Muscle layer of duodenum (tissue), 2 donors: ENCODE measurements at regions not wholly inside any gene's neighbourhood (a gene's known extent, or its start where the extent isn't known, plus 50 kb on each side); places are given as distances from the start of the nearest gene placed in this dataset.
"Not testable (repeated sequence)": the region's sequence is repeated elsewhere in the genome, so short reads cannot be mapped to it uniquely, and the experiment has no call there.

Experiments
- H3K27ac ChIP-seq: one replicate; pipeline ENCODE4 v1.7.0; 2013; ENCODE audit warnings: mild to moderate bottlenecking, low read length
- H3K27me3 ChIP-seq: one replicate; pipeline ENCODE4 v1.7.0; 2013; ENCODE audit warnings: low read depth, mild to moderate bottlenecking, control low read depth, low read length
- H3K36me3 ChIP-seq, 2 donors: one replicate each; pipeline ENCODE4 v1.7.0; 2013; ENCODE audit warnings: low read length in 2 of 2, control low read depth in 1 of 2, mild to moderate bottlenecking in 1 of 2; ENCODE audit not compliant: insufficient read depth in 2 of 2, control insufficient read depth in 1 of 2
- H3K4me1 ChIP-seq, 2 donors: one replicate each; pipeline ENCODE4 v1.7.0; 2013; ENCODE audit warnings: low read length in 2 of 2, mild to moderate bottlenecking in 2 of 2, control low read depth in 1 of 2, moderate library complexity in 1 of 2; ENCODE audit not compliant: insufficient read depth in 2 of 2, control insufficient read depth in 1 of 2
- H3K4me3 ChIP-seq, 2 donors: one replicate each; pipeline ENCODE4 v1.7.0; 2013; ENCODE audit warnings: low read length in 2 of 2, low read depth in 1 of 2, mild to moderate bottlenecking in 1 of 2
- H3K9me3 ChIP-seq, 2 donors: one replicate each; pipeline ENCODE4 v1.7.0; 2013; ENCODE audit warnings: low read length in 2 of 2, control low read depth in 1 of 2, mild to moderate bottlenecking in 1 of 2; ENCODE audit not compliant: control insufficient read depth in 1 of 2
- donor health status: healthy.

- Histone ChIP-seq H3K9me3 (no peaks in the 10 kb centered on the region), H3K4me3 (no peak overlapping the region), H3K36me3 (no peaks in the 10 kb centered on the region), H3K27ac (no peak overlapping the region), H3K27me3 (no peaks in the 10 kb centered on the region), H3K4me1 (no peaks in the 10 kb centered on the region)
Observed at GRCh38 chr11:23313001-23313400, 452.7 kb upstream of the CCDC179 start.

DNA sequence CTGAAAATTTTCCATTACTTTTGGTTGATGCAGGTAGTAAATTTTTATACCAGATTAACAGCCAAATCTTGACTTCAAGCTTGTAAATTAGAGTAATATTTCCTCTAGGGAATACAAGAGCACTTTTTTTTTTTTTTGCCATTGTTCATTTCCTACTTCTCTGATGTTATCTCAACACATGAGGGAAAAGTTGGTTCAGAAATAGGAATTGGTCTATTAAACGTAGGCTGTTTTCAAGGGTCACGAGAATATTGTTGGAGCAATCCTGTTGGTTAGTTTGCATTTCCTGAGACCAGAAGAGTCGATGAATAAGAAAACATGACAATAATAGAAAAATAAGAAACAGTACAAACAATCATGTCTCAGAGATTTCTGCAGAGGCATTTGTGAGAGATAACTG is 453.9 kb upstream of the CCDC179 start:
- Histone ChIP-seq H3K4me3 (no peak overlapping the region), H3K36me3 (no peaks in the 10 kb centered on the region), H3K27ac (no peak overlapping the region), H3K27me3 (no peaks in the 10 kb centered on the region), H3K4me1 (no peaks in the 10 kb centered on the region), H3K9me3 (no peaks in the 10 kb centered on the region)

DNA sequence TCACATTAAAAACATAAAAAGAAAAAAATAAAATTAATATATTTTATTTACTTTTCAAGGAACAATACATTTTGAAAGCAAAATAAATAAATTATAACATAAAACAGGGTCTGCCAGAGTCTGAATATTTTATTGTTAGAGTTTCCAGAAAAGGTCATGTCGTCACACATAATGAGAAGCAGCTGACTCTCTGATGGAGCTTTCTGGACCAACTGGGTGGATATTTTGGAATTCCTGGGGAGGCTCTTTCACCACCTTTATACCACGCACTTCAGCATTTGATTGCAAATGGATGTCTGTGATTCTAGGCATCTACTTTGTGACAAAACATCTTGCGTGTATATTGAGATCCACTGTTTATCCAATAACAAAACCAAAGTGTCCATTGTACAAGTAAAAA is 455.0 kb upstream of the CCDC179 start:
- Histone ChIP-seq H3K27ac (no peak overlapping the region), H3K4me3 (no peak overlapping the region), H3K27me3 (no peaks in the 10 kb centered on the region), H3K36me3 (no peaks in the 10 kb centered on the region), H3K4me1 (no peaks in the 10 kb centered on the region), H3K9me3 (no peaks in the 10 kb centered on the region)

DNA sequence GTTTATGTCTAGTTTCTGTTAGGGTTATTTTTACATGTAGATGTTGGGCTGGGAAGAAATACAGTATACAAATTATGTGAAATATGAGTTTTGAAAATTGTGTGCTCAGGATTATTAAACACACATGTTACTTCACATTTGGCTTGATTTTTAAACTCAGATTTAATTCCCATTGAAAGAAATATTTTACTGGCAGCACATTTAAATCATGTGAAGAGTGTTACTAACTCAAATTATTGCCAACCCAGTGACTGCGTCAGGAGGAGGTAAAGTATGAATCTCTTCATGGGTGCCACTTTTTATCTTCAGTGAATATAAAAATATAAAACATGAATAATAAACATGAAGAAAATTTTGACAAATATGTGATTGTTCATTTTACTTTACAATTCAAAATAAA is 457.5 kb upstream of the CCDC179 start:
- Histone ChIP-seq H3K9me3 (peaks cover 0 to 7% of the 10 kb centered on the region in 2 donors), H3K27ac (no peak overlapping the region), H3K27me3 (no peaks in the 10 kb centered on the region), H3K4me3 (no peak overlapping the region), H3K36me3 (no peaks in the 10 kb centered on the region), H3K4me1 (no peaks in the 10 kb centered on the region)

DNA sequence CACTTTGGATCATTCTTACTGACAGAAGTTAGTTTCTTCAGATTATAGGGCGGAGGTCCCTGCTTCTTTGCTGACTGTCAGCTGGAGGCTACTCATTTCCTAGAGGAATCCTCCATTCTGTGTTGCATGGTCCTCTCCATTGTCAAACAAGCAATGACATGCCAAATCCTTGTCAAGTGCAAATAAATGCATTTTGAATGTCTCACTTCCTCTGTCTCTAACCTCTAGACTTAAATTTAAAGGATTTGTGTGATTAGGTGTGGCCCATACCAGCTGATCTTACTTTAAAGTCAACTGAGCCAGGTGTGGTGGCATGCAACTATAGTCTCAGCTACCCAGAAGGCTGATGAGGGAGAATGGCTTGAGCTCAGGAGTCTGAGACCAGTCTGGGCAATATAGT is 458.4 kb upstream of the CCDC179 start:
- H3K4me1 ChIP-seq, result no peaks in the 10 kb centered on the region

GRCh38 chr11:23320131-23320530 is 459.9 kb upstream of the CCDC179 start:
- Histone ChIP-seq H3K4me1 (no peaks in the 10 kb centered on the region), H3K27ac (no peak overlapping the region), H3K36me3 (no peaks in the 10 kb centered on the region), H3K27me3 (no peaks in the 10 kb centered on the region), H3K9me3 (peaks cover 0 to 7% of the 10 kb centered on the region in 2 donors), H3K4me3 (no peak overlapping the region)

More for the DNA sequence above, 458.4 kb upstream of the CCDC179 start:
- H3K9me3 ChIP-seq, result peaks cover 0 to 7% of the 10 kb centered on the region in 2 donors
- no peak overlapping the region for H3K4me3 ChIP-seq
- no peak overlapping the region for H3K27ac ChIP-seq
- H3K36me3 ChIP-seq, result no peaks in the 10 kb centered on the region
- H3K27me3 ChIP-seq, result no peaks in the 10 kb centered on the region

GRCh38 chr11:23335586-23335985 is 475.3 kb upstream of the CCDC179 start:
- not testable (repeated sequence) for H3K4me3 ChIP-seq, H3K9me3 ChIP-seq, H3K36me3 ChIP-seq, H3K27me3 ChIP-seq, H3K27ac ChIP-seq, H3K4me1 ChIP-seq

- no peaks in the 10 kb centered on the region for H3K27me3 ChIP-seq
- H3K4me3 ChIP-seq, result no peak overlapping the region
- H3K27ac ChIP-seq, result no peak overlapping the region
- H3K36me3 ChIP-seq, result no peaks in the 10 kb centered on the region
- H3K9me3 ChIP-seq, result no peaks in the 10 kb centered on the region
- H3K4me1 ChIP-seq, result no peaks in the 10 kb centered on the region
Observed at GRCh38 chr11:23336961-23337360, 476.7 kb upstream of the CCDC179 start.

DNA sequence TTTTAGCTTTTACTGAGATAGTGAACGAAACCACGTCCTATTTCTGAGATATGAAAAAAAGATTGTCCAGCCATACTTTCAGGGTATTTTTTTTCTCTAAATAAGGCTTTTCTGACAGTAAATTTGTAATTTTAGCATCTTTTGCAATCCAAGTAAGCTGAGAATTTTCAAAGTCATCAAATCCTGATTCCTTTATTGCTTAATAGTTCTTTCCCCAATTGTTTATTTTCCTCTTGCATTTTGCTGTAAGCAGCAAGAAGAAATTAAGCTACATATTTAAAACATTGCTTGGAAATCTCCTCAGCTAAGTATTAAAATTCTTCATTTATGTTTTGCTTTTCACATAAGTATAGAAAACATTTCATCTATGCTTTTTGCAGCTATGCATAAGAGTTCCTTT is 493.3 kb upstream of the CCDC179 start:
- H3K27ac ChIP-seq, result no peak overlapping the region
- H3K27me3 ChIP-seq, result no peaks in the 10 kb centered on the region
- no peaks in the 10 kb centered on the region for H3K36me3 ChIP-seq
- no peak overlapping the region for H3K4me3 ChIP-seq
- H3K9me3 ChIP-seq, result no peaks in the 10 kb centered on the region
- H3K4me1 ChIP-seq, result no peaks in the 10 kb centered on the region

DNA sequence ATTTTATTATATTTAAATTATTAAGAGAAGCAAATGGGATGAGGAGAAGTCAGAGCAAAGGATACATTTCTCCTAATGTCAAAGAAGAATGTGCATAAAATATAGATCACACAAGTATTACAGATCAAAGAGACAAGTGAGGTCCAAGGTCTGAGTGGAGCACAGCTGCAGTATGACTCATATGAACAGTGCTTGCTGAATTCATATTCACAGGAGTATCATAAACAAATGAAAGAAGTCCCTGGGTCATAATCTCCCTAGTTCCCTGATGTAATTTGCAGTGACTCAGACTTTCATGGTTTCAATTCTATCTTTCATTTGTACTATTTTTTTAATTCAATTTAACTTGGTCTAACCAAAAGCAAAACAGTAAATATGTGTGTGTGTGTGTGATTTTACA is 499.0 kb upstream of the CCDC179 start:
- no peaks in the 10 kb centered on the region for H3K9me3 ChIP-seq
- H3K4me1 ChIP-seq, result no peaks in the 10 kb centered on the region
- no peak overlapping the region for H3K27ac ChIP-seq
- H3K4me3 ChIP-seq, result no peak overlapping the region
- H3K27me3 ChIP-seq, result no peaks in the 10 kb centered on the region
- no peaks in the 10 kb centered on the region for H3K36me3 ChIP-seq

DNA sequence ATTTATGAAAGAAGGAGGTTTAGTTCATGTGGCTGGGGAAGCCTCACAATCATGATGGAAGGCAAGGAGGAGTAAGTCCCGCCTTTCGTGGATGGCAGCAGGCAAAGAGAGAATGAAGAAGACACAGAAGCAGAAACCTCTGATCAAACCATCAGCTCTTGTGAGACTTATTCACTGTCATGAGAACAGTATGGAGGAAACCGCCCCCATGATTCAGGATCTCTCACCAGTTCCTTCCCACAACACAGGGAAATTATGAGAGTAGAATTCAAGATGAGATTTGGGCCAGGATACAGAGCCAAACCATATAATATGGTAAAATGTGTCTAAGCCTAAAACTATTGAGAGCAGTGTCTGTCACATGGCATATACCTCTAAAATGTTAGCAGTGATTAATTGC is 503.8 kb upstream of the CCDC179 start:
- Histone ChIP-seq H3K4me3 (no peak overlapping the region), H3K27me3 (no peaks in the 10 kb centered on the region)

GRCh38 chr11:23370580-23371275 is 510.5 kb upstream of the CCDC179 start:
- Histone ChIP-seq H3K4me3 (no peak overlapping the region), H3K36me3 (no peaks in the 10 kb centered on the region), H3K4me1 (no peaks in the 10 kb centered on the region), H3K27me3 (no peaks in the 10 kb centered on the region), H3K9me3 (peaks cover 0 to 9% of the 10 kb centered on the region in 2 donors), H3K27ac (no peak overlapping the region)

More for the DNA sequence above, 503.8 kb upstream of the CCDC179 start:
- Histone ChIP-seq H3K4me1 (no peaks in the 10 kb centered on the region), H3K36me3 (no peaks in the 10 kb centered on the region), H3K27ac (no peak overlapping the region), H3K9me3 (no peaks in the 10 kb centered on the region)
